ENCODE measurements at regions not wholly inside any gene's neighbourhood (a gene's known extent, or its start where the extent isn't known, plus 50 kb on each side); places are given as distances from the start of the nearest gene placed in this dataset.

GRCh38 chr2:220955776-220956175 is 616.3 kb downstream of the EPHA4 start:
- no peak for DNase-seq (ENCODE audit: extremely low spot score, unreplicated experiment)
- H3K4me3 Mint-ChIP-seq = no peak overlapping the region
- H3K9me3 Mint-ChIP-seq = peaks cover 9% of the 10 kb centered on the region
- TF ChIP-seq CTCF (conservative IDR thresholded peaks at IDR 0.05) = no peak
- no peaks in the 10 kb centered on the region for H3K4me1 Mint-ChIP-seq (ENCODE audit: unreplicated experiment)
- no peak overlapping the region for H3K27ac Mint-ChIP-seq
- H3K36me3 Mint-ChIP-seq = no peaks in the 10 kb centered on the region
- H3K27me3 Mint-ChIP-seq = no peaks in the 10 kb centered on the region

- Mint-ChIP-seq H3K27ac (no peak overlapping the region), H3K27me3 (no peaks in the 10 kb centered on the region), H3K9me3 (peaks cover 9% of the 10 kb centered on the region), H3K4me1 (ENCODE audit: unreplicated experiment) (no peaks in the 10 kb centered on the region), H3K4me3 (no peak overlapping the region), H3K36me3 (no peaks in the 10 kb centered on the region)
- DNase-seq (ENCODE audit: extremely low spot score, unreplicated experiment) = no peak
- TF ChIP-seq CTCF (conservative IDR thresholded peaks at IDR 0.05) = no peak
Measured at GRCh38 chr2:220956429-220956828, 615.7 kb downstream of the EPHA4 start.

- H3K36me3 Mint-ChIP-seq = no peaks in the 10 kb centered on the region
- no peak for DNase-seq (ENCODE audit: extremely low spot score, unreplicated experiment)
- H3K9me3 Mint-ChIP-seq = no peaks in the 10 kb centered on the region
- peaks cover 4% of the 10 kb centered on the region for H3K4me1 Mint-ChIP-seq (ENCODE audit: unreplicated experiment)
- H3K4me3 Mint-ChIP-seq = no peak overlapping the region
- no peak overlapping the region for H3K27ac Mint-ChIP-seq
- H3K27me3 Mint-ChIP-seq = no peaks in the 10 kb centered on the region
- no peak for TF ChIP-seq CTCF (conservative IDR thresholded peaks at IDR 0.05)
Measured at GRCh38 chr2:220959391-220959802, 612.7 kb downstream of the EPHA4 start.

- Mint-ChIP-seq H3K36me3 (no peaks in the 10 kb centered on the region), H3K4me1 (ENCODE audit: unreplicated experiment) (peaks cover 4% of the 10 kb centered on the region), H3K27me3 (no peaks in the 10 kb centered on the region), H3K9me3 (no peaks in the 10 kb centered on the region), H3K4me3 (no peak overlapping the region), H3K27ac (no peak overlapping the region)
- no peak for TF ChIP-seq CTCF (conservative IDR thresholded peaks at IDR 0.05)
- DNase-seq (ENCODE audit: extremely low spot score, unreplicated experiment) = no peak
Measured at GRCh38 chr2:220961143-220961860, 610.8 kb downstream of the EPHA4 start.

- Mint-ChIP-seq H3K36me3 (no peaks in the 10 kb centered on the region), H3K4me3 (no peak overlapping the region), H3K27ac (no peak overlapping the region), H3K4me1 (ENCODE audit: unreplicated experiment) (peaks cover 4% of the 10 kb centered on the region), H3K27me3 (no peaks in the 10 kb centered on the region), H3K9me3 (no peaks in the 10 kb centered on the region)
- no peak for TF ChIP-seq CTCF (conservative IDR thresholded peaks at IDR 0.05)
- no peak for DNase-seq (ENCODE audit: extremely low spot score, unreplicated experiment)
Measured at GRCh38 chr2:220962556-220962955, 609.5 kb downstream of the EPHA4 start.
